GM18907 (cell line): ENCODE measurements at regions not wholly inside any gene's neighbourhood (a gene's known extent, or its start where the extent isn't known, plus 50 kb on each side); places are given as distances from the start of the nearest gene placed in this dataset.
A peak's percentile ranks its signal among the peaks of the same experiment; 100 is the strongest.
"Not testable (repeated sequence)": the region's sequence is repeated elsewhere in the genome, so short reads cannot be mapped to it uniquely, and the experiment has no call there.

Source experiments
- ATAC-seq: cut with Tn5 transposase; IDR thresholded peaks from one replicate; pipeline ENCODE4 v1.9.1; 2021; ENCODE audit warnings: mild to moderate bottlenecking, moderate library complexity; ENCODE audit not compliant: unreplicated experiment

DNA sequence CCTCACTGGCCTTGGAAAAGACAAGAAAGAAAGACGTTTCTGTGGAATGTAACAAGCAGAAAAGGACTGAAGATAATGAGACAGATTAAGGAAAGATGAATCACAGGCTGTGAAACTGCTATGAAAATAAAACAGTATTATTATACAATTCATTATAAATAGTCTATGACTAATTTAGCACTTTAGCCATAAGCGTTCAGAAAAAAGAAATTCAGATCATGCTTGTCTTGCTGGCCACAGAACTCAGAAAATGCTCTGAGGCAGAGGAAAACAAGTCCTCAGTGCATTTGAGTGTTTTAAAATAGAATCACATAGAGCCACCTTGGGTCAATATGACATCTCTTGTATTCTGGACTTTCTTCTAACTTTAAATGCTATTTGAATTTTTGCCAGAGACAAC, 65.9 kb upstream of the NBPF26 start:
- ATAC-seq, result not testable (repeated sequence)

DNA sequence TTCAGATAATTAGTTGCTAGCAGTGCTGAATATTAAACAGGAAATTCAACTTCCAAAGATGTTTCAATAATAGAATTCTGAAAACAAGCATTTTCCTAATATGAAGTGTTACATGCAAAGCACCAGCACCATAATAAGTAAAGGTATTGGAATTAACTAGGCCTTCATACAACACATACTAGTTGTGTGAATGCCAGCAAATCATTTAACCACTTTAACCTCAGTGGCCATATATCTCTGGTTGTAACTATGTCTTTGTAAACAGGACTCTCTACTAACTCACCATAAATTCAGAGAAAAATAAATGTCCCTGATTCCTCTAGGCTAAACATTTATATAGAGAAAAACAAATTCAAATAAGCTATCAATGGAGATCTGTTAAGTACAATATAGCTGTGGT, 65.1 kb upstream of the NBPF26 start:
- not testable (repeated sequence) for ATAC-seq

DNA sequence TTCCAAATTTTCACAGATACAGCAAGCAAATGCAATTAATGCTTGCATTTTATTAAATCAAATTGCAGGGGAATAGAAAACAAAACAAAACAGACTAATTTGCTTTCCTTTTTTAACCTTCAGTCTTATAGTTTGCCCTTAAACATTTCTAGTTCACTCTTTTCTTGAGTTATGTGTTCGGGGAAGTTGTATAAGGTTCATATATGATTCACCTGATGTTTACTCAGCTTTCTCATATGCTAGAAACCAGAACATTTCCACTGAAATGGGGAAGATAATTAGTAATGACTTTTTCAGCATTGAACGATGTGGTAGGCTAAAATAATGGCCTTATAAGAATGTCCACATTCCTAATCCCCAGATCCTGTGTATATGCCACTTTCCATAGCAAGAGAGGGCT, 64.6 kb upstream of the NBPF26 start:
- ATAC-seq, result not testable (repeated sequence)

DNA sequence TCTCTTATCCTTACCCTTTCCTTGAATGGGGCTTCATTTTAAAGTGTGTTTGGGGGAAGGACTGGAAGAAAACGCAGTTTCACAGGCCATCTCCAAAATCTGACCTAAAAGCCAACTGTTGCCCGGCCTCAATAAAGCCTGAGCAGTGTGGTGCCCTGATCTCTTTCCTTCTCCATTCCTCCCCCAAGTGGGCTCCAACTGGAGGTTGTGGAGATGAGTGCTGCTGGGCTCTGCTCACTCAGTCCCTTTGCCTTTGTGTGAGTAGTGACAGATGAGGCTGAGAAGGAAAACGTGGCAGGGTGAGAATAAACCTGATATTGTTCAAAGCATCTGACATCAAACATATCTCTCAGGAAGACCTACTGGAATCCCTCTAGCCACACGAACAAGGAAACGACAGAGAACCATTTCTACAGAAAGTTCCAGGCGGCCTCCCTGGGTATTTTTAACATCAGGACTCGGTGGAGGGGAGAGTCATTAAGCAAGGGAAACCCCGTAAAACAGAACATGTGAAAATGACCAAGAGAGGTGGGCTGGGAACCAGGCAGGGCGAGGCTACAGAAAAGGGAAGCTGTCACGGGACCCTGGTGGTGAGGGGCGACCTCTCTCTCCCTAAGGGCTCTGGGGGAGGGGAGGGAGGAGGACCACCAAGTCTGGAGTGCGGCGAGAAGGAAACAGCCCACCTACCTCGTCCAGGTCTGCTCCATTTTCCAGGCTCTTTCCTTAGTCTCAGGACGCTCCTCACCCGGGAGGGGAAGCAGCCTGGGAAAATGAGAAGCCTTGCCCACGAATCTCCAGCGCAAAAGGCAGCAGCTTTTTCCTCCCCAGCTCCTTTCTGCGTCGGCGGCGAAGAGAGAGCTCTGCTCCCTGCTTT, 59.1 kb upstream of the NBPF26 start:
- not testable (repeated sequence) for ATAC-seq

DNA sequence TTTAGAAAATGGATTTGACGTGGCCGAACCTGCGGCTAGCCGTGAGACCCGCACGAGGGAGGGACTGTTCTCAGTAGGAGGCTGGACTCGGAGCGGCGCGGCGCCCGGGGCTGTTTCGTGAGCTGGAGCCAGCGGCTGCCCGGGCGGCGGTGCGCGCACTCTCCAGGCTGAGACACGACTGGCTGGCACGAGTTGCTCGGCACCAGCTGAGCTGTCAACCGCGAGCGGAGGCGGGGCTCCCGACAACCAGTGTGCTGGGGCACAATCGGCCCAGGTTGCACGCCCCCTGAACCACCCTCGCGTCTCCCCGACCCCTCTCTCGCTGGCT, 58.5 kb upstream of the NBPF26 start:
- ATAC-seq, result peak; percentile 61

DNA sequence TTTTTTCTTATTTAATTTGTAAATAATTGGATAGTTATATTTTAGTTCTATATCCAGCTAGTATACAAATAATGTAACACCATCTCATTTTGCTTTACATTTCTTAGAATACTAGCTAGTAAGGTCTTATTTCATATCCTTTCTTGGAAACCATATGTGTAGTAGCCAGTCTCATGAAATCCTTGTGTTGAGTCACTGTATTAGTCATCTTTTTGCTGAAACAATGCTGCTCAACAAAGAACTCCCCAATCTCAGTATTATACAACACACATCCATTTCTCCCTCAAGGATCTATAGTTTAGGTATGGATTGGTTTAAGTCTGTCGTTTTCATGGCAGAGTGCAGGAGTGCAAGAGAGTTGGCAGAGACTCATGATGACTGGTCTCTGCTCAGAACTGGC, 55.6 kb upstream of the NBPF26 start:
- not testable (repeated sequence) for ATAC-seq
